Breast epithelium (tissue), 3 donors: ENCODE measurements at regions not wholly inside any gene's neighbourhood (a gene's known extent, or its start where the extent isn't known, plus 50 kb on each side); places are given as distances from the start of the nearest gene placed in this dataset.

Experiments used
- POLR2A ChIP-seq: fragments of 450-650 bp; IDR thresholded peaks from one replicate; pipeline ENCODE4 v1.6.1; 2016; ENCODE audit warnings: antibody characterized with exemption, mild to moderate bottlenecking, moderate library complexity
- TF ChIP-seq, protein P1 (sequence below), 3 donors: fragments of 450-650 bp; IDR thresholded peaks; one replicate each; pipeline ENCODE4 v1.5.1; 2016 to 2017; ENCODE audit warnings: antibody characterized with exemption in 3 of 3, mild to moderate bottlenecking in 3 of 3, moderate library complexity in 3 of 3

DNA sequence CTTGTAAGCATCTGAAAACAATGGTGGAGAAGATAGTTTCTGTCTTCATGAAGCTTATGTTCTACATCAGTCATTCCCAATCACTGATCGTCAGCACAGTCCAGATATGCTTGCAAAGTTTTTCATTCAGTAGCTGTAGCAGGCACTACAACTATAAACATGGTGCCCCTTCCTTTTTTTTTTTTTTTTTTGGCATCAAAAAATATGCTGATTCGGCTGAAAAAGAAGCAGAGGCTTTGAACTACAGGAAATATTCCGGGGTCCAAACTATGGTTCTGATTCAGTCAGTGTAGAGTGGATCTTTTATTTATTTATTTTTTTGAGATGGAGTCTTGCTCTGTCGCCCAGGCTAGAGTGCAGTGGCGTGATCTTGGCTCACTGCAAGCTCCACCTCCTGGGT lies 414.4 kb downstream of the OLFM4 start:
- TF ChIP-seq, protein P1, sequence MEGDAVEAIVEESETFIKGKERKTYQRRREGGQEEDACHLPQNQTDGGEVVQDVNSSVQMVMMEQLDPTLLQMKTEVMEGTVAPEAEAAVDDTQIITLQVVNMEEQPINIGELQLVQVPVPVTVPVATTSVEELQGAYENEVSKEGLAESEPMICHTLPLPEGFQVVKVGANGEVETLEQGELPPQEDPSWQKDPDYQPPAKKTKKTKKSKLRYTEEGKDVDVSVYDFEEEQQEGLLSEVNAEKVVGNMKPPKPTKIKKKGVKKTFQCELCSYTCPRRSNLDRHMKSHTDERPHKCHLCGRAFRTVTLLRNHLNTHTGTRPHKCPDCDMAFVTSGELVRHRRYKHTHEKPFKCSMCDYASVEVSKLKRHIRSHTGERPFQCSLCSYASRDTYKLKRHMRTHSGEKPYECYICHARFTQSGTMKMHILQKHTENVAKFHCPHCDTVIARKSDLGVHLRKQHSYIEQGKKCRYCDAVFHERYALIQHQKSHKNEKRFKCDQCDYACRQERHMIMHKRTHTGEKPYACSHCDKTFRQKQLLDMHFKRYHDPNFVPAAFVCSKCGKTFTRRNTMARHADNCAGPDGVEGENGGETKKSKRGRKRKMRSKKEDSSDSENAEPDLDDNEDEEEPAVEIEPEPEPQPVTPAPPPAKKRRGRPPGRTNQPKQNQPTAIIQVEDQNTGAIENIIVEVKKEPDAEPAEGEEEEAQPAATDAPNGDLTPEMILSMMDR (IDR thresholded peaks at IDR 0.05) = no peak
- no peak for TF ChIP-seq POLR2A
